Fibroblast of pulmonary artery (primary cell): ENCODE measurements at regions not wholly inside any gene's neighbourhood (a gene's known extent, or its start where the extent isn't known, plus 50 kb on each side); places are given as distances from the start of the nearest gene placed in this dataset.
"Not testable (repeated sequence)": the region's sequence is repeated elsewhere in the genome, so short reads cannot be mapped to it uniquely, and the experiment has no call there.

Source experiments
- DNase-seq: peaks from one replicate; pipeline ENCODE4 v3.0.0-alpha.2; 2010; ENCODE audit warnings: low read depth
- H3K4me3 ChIP-seq: replicated peaks from 2 replicates; pipeline ENCODE4 v1.5.1; 2011; ENCODE audit warnings: low read depth, mild to moderate bottlenecking, control low read depth, low read length, moderate library complexity
- CTCF ChIP-seq: IDR thresholded peaks from 2 replicates; pipeline ENCODE4 v1.5.1; 2011; ENCODE audit warnings: mild to moderate bottlenecking, control low read depth, low read length, inconsistent platforms; ENCODE audit errors: missing control alignments

GRCh38 chr18:37846996-37847395 lies 281.4 kb upstream of the CELF4 start:
- H3K4me3 ChIP-seq: no peak overlapping the region
- no peak for TF ChIP-seq CTCF
- DNase-seq: peak; percentile 4

- DNase-seq: no peak
- no peak overlapping the region for H3K4me3 ChIP-seq
- TF ChIP-seq CTCF: no peak
Observed at GRCh38 chr18:37845498-37845897, 279.9 kb upstream of the CELF4 start.

- DNase-seq: no peak
- TF ChIP-seq CTCF: no peak
- H3K4me3 ChIP-seq: no peak overlapping the region
Observed at GRCh38 chr18:37844209-37844970, 278.8 kb upstream of the CELF4 start.

GRCh38 chr18:37838083-37838482 lies 272.5 kb upstream of the CELF4 start:
- no peak overlapping the region for H3K4me3 ChIP-seq
- DNase-seq: no peak
- no peak for TF ChIP-seq CTCF

GRCh38 chr18:37836071-37836970 lies 270.7 kb upstream of the CELF4 start:
- no peak for DNase-seq
- no peak for TF ChIP-seq CTCF

GRCh38 chr18:37832010-37832695 lies 266.6 kb upstream of the CELF4 start:
- H3K4me3 ChIP-seq, DNase-seq: not testable (repeated sequence)

More at GRCh38 chr18:37836071-37836970, 270.7 kb upstream of the CELF4 start:
- no peak overlapping the region for H3K4me3 ChIP-seq

GRCh38 chr18:37812961-37813360 lies 247.4 kb upstream of the CELF4 start:
- TF ChIP-seq CTCF: no peak
- H3K4me3 ChIP-seq: no peak overlapping the region
- DNase-seq: no peak
